GM12872 (cell line): ENCODE measurements at regions not wholly inside any gene's neighbourhood (a gene's known extent, or its start where the extent isn't known, plus 50 kb on each side); places are given as distances from the start of the nearest gene placed in this dataset.

Experiments used
- CTCF ChIP-seq: IDR thresholded peaks from 3 replicates; pipeline ENCODE4 v1.5.1; 2011; ENCODE audit warnings: low read depth, mild to moderate bottlenecking, low read length, moderate library complexity; ENCODE audit not compliant: insufficient read depth

GRCh38 chr6:79810185-79810705 is 137.1 kb downstream of the ELOVL4 start:
- TF ChIP-seq CTCF, result no peak

GRCh38 chr6:79808921-79809320 is 138.4 kb downstream of the ELOVL4 start:
- TF ChIP-seq CTCF, result no peak

GRCh38 chr6:79804732-79805131 is 142.6 kb downstream of the ELOVL4 start:
- TF ChIP-seq CTCF, result no peak

GRCh38 chr6:79803917-79804316 is 143.4 kb downstream of the ELOVL4 start:
- TF ChIP-seq CTCF, result no peak

- no peak for TF ChIP-seq CTCF
These were observed 144.6 kb downstream of the ELOVL4 start for GRCh38 chr6:79802657-79803300.

GRCh38 chr6:79801362-79801761 is 146.0 kb downstream of the ELOVL4 start:
- TF ChIP-seq CTCF, result no peak

- no peak for TF ChIP-seq CTCF
These were observed 148.5 kb downstream of the ELOVL4 start for GRCh38 chr6:79798841-79799240.
